Neural crest cell (in vitro differentiated cells): ENCODE measurements at regions not wholly inside any gene's neighbourhood (a gene's known extent, or its start where the extent isn't known, plus 50 kb on each side); places are given as distances from the start of the nearest gene placed in this dataset.

Experiments used
- DNase-seq: peaks from one replicate; pipeline ENCODE4 v3.0.0; 2021; ENCODE audit warnings: low read depth, mixed read lengths, low spot score
- H3K27ac Mint-ChIP-seq: one replicate; pipeline ENCODE4 v1.8.0; 2021; ENCODE audit warnings: mild to moderate bottlenecking, mixed read lengths; ENCODE audit not compliant: unreplicated experiment
- H3K27me3 Mint-ChIP-seq: 2 replicates; pipeline ENCODE4 v1.8.0; 2021; ENCODE audit warnings: low read depth, mild to moderate bottlenecking, mixed read lengths
- H3K36me3 Mint-ChIP-seq: 2 replicates; pipeline ENCODE4 v1.8.0; 2021; ENCODE audit warnings: low read depth, mild to moderate bottlenecking, mixed read lengths
- H3K4me1 Mint-ChIP-seq: 2 replicates; pipeline ENCODE4 v1.8.0; 2021; ENCODE audit warnings: mixed read lengths
- H3K4me3 Mint-ChIP-seq: one replicate; pipeline ENCODE4 v1.8.0; 2021; ENCODE audit warnings: mild to moderate bottlenecking, mixed read lengths
- H3K9me3 Mint-ChIP-seq: 2 replicates; pipeline ENCODE4 v1.8.0; 2021; ENCODE audit warnings: mixed read lengths
- CTCF ChIP-seq: fragments of 200-600 bp; sonication (generic); conservative IDR thresholded peaks from 2 replicates; pipeline ENCODE4 v1.5.0; 2021; ENCODE audit warnings: antibody characterized with exemption, mild to moderate bottlenecking

- no peaks in the 10 kb centered on the region for H3K27me3 Mint-ChIP-seq
Measured at GRCh38 chrX:96376266-96376665, 308.4 kb upstream of the DIAPH2 start.

GRCh38 chrX:96379951-96380350, 304.7 kb upstream of the DIAPH2 start:
- TF ChIP-seq CTCF = no peak
- no peak overlapping the region for H3K27ac Mint-ChIP-seq
- no peak overlapping the region for H3K4me3 Mint-ChIP-seq
- H3K9me3 Mint-ChIP-seq = no peaks in the 10 kb centered on the region
- no peaks in the 10 kb centered on the region for H3K4me1 Mint-ChIP-seq
- no peak for DNase-seq
- no peaks in the 10 kb centered on the region for H3K27me3 Mint-ChIP-seq
- no peaks in the 10 kb centered on the region for H3K36me3 Mint-ChIP-seq

More at GRCh38 chrX:96376266-96376665, 308.4 kb upstream of the DIAPH2 start:
- TF ChIP-seq CTCF = no peak
- Mint-ChIP-seq H3K36me3 (no peaks in the 10 kb centered on the region), H3K27ac (no peak overlapping the region), H3K4me1 (peaks cover 3% of the 10 kb centered on the region), H3K9me3 (no peaks in the 10 kb centered on the region), H3K4me3 (no peak overlapping the region)
- DNase-seq = no peak

- Mint-ChIP-seq H3K4me3 (no peak overlapping the region), H3K9me3 (no peaks in the 10 kb centered on the region), H3K27me3 (no peaks in the 10 kb centered on the region), H3K27ac (no peak overlapping the region), H3K36me3 (no peaks in the 10 kb centered on the region), H3K4me1 (no peaks in the 10 kb centered on the region)
- no peak for DNase-seq
- TF ChIP-seq CTCF = no peak
Measured at GRCh38 chrX:96382018-96382417, 302.6 kb upstream of the DIAPH2 start.

GRCh38 chrX:96383428-96383827, 301.2 kb upstream of the DIAPH2 start:
- TF ChIP-seq CTCF = no peak
- DNase-seq = no peak

GRCh38 chrX:96386325-96386724, 298.3 kb upstream of the DIAPH2 start:
- H3K27me3 Mint-ChIP-seq = no peaks in the 10 kb centered on the region
- no peaks in the 10 kb centered on the region for H3K4me1 Mint-ChIP-seq
- H3K27ac Mint-ChIP-seq = no peak overlapping the region
- H3K4me3 Mint-ChIP-seq = no peak overlapping the region
- no peak for TF ChIP-seq CTCF
- DNase-seq = no peak
- no peaks in the 10 kb centered on the region for H3K36me3 Mint-ChIP-seq
- H3K9me3 Mint-ChIP-seq = no peaks in the 10 kb centered on the region

More at GRCh38 chrX:96383428-96383827, 301.2 kb upstream of the DIAPH2 start:
- H3K27ac Mint-ChIP-seq = no peak overlapping the region
- H3K36me3 Mint-ChIP-seq = no peaks in the 10 kb centered on the region
- H3K4me3 Mint-ChIP-seq = no peak overlapping the region
- no peaks in the 10 kb centered on the region for H3K4me1 Mint-ChIP-seq
- H3K27me3 Mint-ChIP-seq = no peaks in the 10 kb centered on the region
- H3K9me3 Mint-ChIP-seq = no peaks in the 10 kb centered on the region

- no peak for TF ChIP-seq CTCF
- no peak overlapping the region for H3K4me3 Mint-ChIP-seq
- no peaks in the 10 kb centered on the region for H3K4me1 Mint-ChIP-seq
- no peak overlapping the region for H3K27ac Mint-ChIP-seq
- no peaks in the 10 kb centered on the region for H3K9me3 Mint-ChIP-seq
- no peaks in the 10 kb centered on the region for H3K36me3 Mint-ChIP-seq
- no peak for DNase-seq
- no peaks in the 10 kb centered on the region for H3K27me3 Mint-ChIP-seq
Measured at GRCh38 chrX:96386981-96387380, 297.7 kb upstream of the DIAPH2 start.
